Prostate gland (tissue), 2 donors: ENCODE measurements at regions not wholly inside any gene's neighbourhood (a gene's known extent, or its start where the extent isn't known, plus 50 kb on each side); places are given as distances from the start of the nearest gene placed in this dataset.

ENCODE experiments used
- POLR2A ChIP-seq: fragments of 450-650 bp; IDR thresholded peaks from one replicate; pipeline ENCODE4 v1.6.1; 2016; ENCODE audit warnings: antibody characterized with exemption, mild to moderate bottlenecking
- TF ChIP-seq, protein P1 (sequence below), 4 experiments: fragments of 200-600 bp in 2 of 4; fragments of 450-650 bp in 2 of 4; sonication (generic) in 2 of 4; IDR thresholded peaks; 1 replicate in 3 of 4; 2 replicates in 1 of 4; pipeline ENCODE4 v1.5.1; 2016 to 2019; ENCODE audit warnings: antibody characterized with exemption in 4 of 4, mild to moderate bottlenecking in 2 of 4, moderate library complexity in 2 of 4

DNA sequence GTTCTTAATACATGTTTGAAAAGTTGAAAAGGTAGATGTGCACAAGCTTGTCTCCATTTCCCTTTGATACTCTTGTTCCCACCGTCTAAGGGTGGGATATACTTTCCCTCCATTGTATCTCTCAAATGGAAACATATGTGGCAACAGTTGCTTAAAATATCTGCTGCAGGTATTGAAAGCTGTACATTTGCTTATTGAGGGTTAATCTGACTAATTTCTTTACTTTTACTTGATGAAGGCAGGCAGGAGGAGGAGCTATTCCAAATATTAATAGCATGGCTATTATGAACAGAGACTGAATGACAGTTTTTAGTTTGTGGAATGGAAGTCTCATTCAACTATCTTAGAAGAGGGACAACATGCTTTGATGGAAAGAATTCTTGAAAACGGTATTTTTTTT lies 103.8 kb downstream of the SLC10A2 start:
- TF ChIP-seq, protein P1, sequence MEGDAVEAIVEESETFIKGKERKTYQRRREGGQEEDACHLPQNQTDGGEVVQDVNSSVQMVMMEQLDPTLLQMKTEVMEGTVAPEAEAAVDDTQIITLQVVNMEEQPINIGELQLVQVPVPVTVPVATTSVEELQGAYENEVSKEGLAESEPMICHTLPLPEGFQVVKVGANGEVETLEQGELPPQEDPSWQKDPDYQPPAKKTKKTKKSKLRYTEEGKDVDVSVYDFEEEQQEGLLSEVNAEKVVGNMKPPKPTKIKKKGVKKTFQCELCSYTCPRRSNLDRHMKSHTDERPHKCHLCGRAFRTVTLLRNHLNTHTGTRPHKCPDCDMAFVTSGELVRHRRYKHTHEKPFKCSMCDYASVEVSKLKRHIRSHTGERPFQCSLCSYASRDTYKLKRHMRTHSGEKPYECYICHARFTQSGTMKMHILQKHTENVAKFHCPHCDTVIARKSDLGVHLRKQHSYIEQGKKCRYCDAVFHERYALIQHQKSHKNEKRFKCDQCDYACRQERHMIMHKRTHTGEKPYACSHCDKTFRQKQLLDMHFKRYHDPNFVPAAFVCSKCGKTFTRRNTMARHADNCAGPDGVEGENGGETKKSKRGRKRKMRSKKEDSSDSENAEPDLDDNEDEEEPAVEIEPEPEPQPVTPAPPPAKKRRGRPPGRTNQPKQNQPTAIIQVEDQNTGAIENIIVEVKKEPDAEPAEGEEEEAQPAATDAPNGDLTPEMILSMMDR (IDR thresholded peaks at IDR 0.05) = no peak
- no peak for TF ChIP-seq POLR2A
